Stimulated activated naive CD4-positive, alpha-beta T cell (primary cell): ENCODE measurements at regions not wholly inside any gene's neighbourhood (a gene's known extent, or its start where the extent isn't known, plus 50 kb on each side); places are given as distances from the start of the nearest gene placed in this dataset.
"Not testable (repeated sequence)": the region's sequence is repeated elsewhere in the genome, so short reads cannot be mapped to it uniquely, and the experiment has no call there.

Experiments used
- DNase-seq, 6 experiments: peaks; one replicate each; lab custom pipeline; 2025; lab: John Stamatoyannopoulos, UW

DNA sequence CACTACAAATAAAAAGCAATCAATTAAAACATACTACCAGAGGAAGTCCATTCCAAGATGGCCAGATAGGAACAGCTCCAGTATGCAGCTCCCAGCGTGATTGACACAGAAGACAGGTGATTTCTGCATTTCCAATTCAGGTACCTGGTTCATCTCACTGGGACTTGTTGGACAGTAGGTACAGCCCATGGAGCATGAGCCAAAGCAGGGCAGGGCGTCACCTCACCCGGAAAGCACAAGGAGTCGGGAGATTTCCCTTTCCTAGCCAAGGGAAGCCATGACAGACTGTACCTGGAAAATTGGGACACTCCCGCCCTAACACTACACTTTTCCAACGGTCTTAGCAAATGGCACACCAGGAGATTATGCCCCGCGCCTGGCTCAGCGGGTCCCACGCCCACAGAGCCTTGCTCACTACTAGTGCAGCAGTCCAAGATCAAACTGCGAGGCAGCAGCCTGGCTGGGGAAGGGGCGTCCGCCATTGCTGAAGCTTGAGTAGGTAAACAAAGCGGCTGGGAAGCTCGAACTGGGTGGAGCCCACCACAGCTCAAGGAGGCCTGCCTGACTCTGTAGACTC is 106.0 kb downstream of the BUD13 start:
- DNase-seq = not testable (repeated sequence)

DNA sequence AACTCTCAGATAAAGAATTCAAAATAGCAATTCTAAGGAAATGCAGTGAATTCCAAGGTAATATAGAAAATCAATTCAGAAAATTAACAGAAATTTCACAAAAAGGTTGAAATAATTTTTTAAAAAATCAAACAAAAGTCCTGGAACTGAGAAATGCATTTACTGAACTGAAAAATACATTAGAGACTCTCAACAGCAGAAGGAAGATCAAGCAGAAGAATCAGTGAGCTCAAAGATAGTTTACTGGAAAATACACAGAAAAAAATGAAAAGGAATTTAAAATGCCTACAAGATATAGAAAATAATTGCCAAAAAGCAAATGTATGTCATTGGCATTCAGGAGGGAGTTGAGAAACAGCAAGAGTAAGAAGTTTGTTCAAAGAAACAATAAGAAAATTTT is 107.3 kb downstream of the BUD13 start:
- no peak for DNase-seq

DNA sequence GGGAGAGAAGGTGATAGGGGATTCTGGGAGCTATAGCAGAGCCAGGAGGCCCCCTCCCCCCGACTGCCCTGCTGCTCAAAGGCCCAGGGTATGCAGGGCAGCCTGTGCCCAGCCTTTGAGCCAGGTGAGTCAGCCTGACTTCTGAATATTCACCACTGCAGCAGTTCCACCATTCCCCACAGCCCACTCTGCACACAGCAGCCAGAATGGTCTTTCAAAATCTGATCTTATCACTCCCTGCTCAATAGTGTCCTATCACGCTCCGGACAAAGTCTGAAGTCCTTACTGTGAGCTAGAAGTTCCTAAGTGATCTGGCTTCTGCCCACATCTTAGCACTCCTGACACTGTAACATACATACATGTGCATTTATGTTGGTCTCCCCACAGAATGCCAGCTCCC is 111.7 kb downstream of the BUD13 start:
- no peak for DNase-seq

DNA sequence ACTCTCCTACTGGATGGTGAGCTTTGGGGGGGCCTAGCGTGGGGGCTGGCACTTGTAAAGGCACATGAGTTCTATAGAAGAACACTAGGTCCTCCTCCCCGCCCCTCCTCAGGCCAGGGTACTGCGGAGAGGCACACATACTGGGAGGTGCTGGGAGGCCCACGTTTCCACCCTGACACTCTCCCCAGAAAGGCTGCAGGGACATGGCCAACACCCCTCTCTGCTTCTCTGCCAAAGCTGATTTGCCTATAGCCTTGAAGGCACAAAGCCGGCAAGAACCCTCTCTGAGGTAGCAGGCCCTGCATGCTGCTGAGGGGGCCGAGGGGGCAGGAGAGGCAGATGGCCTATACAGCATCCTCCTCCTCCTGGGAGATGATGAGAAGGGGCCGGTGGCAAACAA is 112.8 kb downstream of the BUD13 start:
- DNase-seq = no peak

DNA sequence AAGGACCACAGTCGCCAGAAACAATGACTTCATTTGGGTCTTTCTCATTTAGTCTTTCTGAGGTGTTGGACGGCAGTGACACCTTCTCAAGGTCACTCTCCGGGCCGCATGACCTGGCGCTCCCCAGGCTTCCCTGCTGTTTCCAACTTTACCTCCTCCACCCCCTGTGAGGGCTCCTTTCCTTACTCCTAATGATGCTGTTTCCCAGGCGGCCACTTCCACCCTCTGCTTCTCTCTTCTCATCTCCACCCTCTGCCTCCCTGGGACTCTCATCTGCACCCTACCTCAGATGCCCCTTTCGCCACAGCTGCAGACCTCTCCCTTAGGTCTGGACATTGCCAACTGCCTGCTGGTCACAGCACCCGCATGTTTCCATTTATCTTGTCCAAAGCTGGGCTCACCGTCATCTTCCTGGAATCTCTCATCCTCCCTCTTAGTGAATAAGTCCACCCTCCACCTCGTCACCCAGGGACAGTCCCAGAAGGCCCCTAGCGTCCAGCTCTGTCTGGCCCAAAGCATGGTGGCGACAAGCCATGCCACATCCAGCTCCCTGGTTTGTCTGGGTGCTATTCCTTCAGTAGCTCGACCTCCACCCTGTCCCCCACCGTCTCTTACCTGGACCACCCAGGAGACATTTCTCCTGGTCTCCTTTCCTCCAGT is 113.8 kb downstream of the BUD13 start:
- no peak for DNase-seq

DNA sequence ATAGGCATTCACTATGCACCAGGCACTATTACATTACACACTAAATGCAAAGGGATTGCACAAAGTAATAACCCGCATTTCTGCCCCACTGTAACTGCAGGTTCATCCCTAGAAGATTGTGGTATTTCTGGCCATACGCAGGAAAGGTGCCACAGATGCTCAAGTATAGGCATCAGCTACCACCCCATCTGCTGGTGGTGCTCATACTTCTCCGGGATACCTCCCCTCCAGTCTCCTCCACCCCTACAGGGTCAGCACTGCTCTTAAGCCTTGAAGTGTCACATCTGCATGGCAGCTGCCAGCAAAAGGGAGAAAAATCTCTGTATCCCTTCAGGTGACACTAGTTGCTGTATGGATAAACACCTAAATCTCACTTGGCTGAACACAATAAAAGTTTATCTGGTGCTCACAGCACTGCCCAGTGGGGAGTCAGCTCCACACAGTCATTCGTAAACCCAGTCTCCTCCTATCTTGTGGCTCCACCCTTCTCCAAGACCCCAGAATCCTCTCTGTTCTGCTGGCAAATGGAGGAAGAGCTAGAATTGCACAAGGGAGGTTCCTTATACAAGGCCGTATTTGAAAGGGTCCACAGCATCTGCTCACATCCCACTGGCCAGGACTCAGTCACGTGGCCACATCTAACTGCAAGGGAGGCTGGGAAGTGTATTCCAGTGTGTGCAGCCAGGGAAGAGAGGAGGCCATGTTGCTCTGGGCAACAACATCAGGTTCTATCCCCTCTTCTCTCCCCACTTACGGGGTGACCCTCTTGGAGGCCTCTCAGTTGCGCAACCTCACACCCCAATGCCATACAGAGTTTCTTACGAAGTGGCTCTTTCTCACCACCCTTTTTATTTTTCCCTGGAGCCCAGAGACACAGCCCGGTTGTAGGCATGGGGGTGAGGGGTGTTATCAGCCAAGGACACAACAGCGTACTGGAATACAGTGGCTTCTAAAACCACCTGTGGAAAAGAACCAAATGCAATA is 114.7 kb downstream of the BUD13 start:
- DNase-seq = no peak

DNA sequence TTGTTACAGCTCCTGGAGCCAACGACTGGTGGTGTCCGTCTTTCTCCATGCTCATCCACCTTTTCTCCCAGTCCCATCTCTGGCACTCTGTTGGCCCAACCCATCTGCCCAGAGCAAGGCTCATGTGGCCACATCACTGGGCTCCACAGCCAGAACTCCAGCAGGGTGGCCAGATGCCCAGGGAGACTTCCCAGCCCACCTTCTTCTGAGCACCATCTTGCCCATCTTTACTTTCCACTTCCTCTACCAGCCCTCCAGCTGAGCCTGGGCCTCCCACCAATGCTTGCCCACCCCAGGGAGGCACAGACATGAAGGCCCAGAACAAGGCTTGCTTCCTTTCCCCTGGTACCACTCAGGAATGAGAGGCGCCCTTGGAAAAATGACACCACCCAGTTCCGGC is 116.8 kb downstream of the BUD13 start:
- DNase-seq = no peak

DNA sequence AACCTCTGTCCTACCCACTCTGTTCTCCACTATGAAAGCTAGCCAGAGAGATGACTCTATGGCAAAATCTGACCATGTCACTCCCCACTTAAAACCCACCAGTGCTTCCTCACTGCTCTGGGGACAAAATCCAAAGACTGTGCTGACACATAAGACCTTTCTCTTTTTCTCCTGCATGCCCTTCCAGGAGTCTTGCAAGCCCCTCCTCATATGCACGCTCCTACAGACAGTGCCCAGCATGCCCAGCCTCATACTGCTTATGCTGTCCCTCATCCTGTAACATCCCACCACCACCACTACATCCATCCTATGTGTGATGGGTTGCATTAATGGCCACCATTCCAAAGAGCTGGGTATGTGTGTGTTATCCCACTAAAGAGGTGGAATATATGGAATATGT is 118.3 kb downstream of the BUD13 start:
- no peak for DNase-seq

DNA sequence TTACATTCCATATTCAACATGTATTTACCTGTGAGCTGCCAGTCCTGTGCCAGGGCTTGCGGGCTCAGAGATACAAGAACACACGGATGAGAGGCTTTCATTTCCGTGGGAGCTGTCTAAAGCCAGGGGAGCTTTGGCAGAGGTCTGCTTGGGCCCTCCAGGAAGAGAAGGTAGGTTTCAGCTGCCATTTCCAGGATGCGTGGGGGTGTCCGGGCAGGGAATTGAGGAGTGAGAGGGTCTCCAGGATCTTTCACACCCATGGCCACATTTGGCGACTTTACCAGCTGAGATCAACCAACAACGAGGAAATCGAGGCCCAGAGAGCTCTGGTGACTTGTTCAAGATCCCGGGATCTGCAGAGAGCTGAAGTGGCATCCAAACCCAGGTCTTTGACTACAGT is 119.6 kb downstream of the BUD13 start:
- DNase-seq = no peak

DNA sequence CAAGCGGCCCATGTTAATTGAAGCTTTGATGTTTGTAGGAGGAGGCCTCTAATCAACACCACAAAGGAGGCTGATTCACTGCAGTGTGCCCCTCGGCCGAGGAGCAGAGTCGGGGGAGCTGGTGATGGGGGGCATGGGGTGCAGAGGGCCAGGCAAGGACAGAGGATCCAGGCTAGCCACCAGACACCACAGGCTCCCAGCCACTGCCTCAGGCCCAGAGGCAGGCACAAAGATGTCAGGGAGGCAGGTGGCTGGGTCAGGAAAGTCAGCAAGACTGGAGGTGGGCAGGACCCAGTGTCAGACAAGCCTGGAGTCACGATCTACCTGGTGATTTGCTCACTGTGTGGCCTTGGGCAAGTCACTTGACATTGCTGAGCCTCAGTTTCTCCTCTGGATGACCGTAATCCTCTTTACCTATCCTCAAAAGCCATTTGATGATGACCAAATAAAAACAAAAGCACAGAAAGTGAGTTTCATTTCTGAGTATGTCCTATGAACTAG is 121.0 kb downstream of the BUD13 start:
- no peak for DNase-seq

DNA sequence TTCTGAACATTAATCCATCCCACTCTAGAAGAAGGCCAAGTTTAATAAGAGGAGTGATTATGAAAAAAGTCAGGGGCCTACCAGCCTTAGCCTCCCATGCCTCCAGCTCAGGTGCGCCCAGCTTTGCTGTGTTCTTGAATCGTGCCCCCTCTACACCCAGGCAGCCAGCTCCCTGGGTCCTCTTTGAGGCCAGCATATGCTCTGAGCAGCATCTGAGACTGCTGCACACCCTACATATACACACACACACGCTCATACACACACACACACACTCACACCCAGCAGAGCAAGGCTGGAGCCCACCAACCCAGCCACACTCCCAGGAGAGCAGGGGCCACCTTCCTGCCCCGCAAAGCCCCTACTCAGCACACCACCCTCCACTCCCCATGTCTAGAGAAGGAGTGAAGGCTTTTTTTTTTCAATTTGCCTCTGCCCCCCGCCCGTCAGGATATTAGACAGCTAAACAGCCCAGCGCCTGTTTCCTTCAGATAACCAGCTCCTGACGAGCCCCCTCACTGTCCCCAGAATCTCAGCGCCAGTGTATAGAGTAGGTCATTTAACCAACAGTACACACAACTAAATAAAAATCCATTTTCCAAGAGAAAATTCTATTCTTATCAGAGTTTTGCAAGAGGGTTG is 121.6 kb downstream of the BUD13 start:
- no peak for DNase-seq

DNA sequence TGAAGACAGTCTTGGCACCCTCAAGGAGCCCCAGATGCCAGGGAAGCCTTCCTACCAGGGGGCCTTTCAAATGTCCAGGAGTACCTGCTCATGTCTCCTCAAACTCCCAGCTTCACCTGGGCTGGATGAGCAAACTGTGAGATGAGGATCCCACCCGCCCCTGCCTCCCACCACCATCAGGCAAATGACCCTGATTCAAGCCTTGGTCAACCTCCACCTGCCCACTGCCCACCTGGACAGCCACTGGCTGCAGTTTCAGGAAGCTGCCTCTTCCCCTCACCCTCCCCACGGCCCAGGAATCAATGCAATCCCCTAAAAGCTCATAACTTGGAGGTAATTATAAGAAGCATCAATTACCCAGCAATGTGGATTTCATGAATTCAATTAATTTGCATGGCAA is 122.7 kb downstream of the BUD13 start:
- no peak for DNase-seq

DNA sequence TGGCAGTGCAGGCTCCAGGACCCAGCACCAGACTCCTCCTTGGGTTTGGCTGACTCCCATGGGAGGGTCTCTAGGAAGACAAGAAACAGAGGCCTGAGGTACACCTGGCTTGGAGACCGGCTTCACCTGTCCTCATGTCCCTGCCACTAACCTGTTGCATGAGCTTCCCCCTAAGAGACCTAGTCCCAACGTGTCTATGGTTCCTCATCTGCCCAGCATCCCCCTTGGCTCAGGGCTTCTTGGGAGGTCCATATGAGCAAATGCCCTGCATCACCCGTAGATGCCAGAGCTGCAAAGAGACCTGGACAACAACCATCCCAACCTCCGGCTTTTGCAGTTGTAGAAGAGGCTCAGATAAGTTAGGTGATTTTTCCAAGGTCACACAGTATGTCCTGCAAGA is 123.5 kb downstream of the BUD13 start:
- DNase-seq = no peak

DNA sequence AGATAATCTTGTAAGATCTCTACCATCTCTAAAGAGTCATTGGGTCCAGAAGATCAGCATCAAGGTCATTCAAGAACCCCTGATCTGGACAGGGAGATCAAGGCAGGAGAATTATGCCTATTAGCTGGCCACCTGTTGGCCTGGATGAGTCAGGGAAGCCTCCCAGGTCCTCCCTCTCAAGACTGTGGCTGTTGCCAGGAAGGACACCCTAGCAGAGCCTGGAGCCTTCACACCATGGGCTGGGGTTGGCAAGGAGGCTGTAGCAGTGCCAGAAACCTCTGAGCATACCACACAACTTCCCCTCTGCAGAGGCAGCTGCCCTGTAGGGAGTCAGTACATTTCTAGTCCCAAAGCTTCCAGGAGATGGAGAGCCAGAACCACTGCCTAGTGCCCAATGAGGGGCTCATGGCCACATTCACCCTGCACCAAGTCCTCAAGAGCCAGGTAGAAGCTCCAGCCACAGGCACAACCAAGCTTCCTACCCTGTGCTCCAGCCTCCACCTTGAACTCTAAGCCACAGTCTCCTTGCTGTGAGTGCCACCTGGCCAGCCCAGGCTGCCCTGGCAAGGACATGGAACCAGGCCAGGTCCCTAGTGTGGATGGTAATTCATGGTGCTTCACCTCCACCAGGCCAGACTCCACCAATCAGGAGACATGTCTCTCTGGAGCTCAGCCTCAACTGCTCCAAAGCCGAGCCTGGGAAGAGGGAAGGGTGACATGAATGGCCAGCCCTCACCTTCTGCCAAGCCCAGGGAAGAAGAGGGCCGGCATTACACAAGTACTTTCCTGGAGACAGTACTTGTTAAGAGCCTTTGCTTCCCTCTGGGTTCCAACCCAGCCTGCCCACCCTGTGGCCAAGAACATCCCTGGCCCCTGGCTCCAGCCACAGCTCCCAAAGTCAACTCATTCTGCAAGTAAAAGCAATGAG is 124.3 kb downstream of the BUD13 start:
- DNase-seq = no peak

DNA sequence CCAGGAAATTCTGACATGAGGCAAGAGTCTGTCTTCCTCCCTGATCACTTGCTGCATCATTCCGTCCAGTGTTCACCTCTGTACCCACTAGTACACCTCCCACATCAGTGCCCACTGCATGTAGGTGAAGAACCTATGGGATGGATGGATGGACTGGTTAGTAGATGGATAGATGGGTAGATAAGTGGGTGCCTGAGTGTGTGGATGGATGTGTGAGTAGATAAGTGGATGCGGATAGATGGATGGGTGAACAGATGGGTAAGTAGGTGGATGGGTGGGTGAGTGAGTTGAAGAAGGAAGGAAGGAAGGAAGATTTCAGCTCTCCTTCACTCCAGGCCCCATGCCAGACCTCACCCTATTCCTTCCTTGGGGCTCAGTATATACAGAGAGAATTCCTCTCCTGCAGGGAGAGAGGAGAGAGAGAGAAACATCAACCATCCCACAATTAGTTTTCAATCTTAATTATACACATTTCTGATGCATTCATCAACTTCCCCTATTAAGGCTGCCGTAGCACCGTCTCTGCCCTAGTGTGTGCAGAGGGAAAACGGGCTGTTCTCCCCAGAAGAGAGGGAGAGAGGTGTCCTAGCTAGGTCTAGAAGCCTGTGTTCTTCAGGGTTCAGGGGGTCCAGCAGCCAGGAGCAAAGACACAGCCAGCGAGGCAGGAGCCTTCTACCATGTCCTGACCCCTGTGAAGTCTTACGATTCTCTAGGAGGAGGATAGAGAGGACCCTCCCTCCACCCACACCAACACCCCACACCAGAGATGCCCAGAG is 125.3 kb downstream of the BUD13 start:
- DNase-seq = no peak

DNA sequence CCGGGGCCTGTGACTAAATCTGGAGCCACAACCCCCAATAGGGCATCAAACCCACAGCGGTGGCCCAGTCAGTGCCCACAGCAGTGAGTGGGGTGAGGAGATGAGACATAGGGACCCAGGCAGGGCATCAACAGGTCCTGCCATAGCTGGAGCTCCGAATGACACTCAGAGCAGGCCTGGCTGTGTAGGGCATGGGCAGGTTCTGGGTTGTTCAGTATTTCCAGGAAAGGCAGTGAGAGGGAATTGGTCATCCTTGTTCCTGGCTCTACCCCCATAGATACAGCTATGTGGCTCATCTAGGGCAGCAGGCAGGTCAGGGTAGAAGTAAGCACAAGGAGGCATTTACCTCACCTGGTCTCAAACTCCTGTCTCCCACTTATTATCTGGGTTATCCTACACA is 126.6 kb downstream of the BUD13 start:
- no peak for DNase-seq

DNA sequence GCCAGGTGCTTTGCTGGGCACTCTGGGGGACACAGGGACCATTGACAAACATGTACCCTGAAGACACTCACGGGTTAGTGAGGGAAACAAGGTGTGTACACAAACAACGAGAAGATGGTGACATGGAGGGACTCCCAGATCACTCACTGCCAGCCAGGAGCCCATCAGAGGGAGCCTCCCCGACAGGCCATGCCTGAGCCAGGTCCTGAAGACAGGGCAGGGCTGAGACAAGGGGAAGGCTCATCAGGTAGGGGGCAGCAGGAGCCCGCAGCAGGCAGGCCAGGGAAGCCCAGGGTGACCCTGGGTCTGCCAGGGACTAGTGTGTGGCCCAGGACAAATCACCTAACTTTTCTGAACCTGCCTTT is 127.9 kb downstream of the BUD13 start:
- no peak for DNase-seq

DNA sequence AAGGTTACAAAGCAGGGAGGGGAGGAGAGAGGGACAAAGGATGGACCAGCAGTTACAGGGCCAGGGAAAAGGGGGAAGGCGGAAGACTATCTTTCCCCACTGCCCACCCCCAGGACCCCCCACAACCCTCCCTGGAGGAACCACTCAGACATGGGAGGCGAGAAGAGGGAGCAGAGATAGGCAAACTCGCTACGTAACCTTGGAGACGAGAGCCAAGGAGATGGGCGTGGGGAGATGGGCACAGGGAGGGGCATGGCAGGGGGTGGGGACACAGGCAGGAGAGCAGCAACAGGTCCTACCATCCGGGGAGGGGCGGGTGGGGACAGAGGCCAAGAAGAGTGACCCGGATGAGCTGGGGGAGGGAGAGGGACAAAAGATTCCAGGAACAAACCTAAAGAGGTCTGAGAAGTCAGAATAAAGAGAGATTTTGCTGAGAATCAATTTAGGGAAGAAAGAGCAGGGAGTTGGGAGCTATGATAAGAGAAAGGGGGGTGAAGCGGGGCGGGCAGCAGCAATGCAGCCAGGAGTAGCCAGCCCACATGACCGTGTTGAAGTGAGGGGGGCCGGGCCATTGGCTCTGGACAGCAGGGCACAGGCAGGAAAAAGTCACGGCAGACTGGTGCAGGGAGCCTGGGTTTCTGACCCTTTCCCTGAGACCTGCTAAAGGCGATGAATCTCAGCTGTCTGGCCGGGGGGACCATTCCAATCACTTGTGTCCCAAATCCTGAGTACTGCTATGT is 128.4 kb downstream of the BUD13 start:
- DNase-seq = no peak

DNA sequence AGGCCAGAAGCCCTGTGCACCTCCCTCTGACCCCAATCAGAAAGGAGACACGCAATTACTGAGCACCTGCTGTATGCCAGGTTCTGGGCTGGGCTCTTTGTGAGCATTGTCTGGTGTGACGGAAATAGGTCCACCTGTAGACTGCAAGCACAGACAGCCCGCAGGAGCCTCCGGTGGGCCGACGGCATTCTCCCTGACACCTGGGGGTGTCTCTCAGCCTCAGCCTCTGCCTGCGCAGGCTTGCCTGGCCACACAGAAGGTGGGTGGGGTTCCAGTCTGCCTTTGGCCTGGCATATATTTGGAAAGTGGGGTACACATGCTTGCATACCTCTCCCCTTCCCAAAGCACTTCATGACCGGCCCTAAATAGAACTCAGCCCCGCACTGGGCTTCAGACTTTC is 129.3 kb downstream of the BUD13 start:
- DNase-seq = no peak

DNA sequence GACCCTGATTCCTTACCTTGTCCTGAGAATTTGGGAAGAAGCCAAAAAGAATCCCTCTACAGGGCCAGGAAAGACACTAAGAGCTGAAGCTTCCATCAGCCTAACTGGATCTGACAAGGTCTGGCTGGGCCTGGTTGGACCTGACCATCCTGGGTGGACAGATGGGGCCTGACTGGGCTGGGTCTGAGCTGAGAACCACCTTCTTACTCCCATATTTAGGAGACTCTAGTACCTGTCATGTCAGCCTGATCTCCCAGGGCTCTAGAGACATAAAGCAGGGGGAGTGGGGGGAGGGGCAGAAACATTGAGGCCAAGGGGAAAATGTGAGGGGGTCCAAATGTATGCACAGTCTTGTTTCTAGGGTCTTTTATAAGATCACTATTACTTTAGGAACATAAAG is 129.9 kb downstream of the BUD13 start:
- no peak for DNase-seq
